Stimulated activated CD4-positive, alpha-beta T cell treated with anti-CD3 and anti-CD28 coated beads, Interleukin-2, amount 100 ng/mL, for 24 hours (primary cell): ENCODE measurements at regions not wholly inside any gene's neighbourhood (a gene's known extent, or its start where the extent isn't known, plus 50 kb on each side); places are given as distances from the start of the nearest gene placed in this dataset.

ENCODE experiments used
- DNase-seq, 2 donors: peaks; one replicate each; pipeline ENCODE4 v3.0.0-alpha.2; 2020

- DNase-seq = no peak
Measured at GRCh38 chrX:13099121-13099520, 54.7 kb upstream of the FAM9C start.

DNA sequence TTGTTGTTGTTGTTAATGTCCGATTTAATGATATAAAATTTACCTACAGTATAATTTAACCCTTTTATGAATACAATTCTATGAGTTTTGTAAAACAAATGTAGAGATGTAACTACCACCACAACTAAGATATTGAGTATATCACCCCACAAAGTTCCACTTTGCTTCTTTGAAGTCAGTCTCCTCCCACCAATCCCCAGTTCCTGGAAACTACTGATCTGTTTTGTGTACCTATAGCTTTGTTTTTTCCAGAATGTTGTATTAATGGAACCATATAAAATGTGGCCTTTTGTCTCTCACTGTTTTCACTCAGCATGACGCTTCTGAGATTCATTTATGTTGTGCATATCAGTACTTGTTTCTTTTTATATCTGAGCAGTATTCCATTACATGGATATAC, 52.3 kb upstream of the FAM9C start:
- no peak for DNase-seq

GRCh38 chrX:13094828-13095341, 50.5 kb upstream of the FAM9C start:
- DNase-seq = no peak

- DNase-seq = no peak
Measured at GRCh38 chrX:13094374-13094773, 50.0 kb upstream of the FAM9C start.
